GM18873 (cell line): ENCODE measurements at regions not wholly inside any gene's neighbourhood (a gene's known extent, or its start where the extent isn't known, plus 50 kb on each side); places are given as distances from the start of the nearest gene placed in this dataset.
"Not testable (repeated sequence)": the region's sequence is repeated elsewhere in the genome, so short reads cannot be mapped to it uniquely, and the experiment has no call there.

Experiments used
- ATAC-seq: cut with Tn5 transposase; IDR thresholded peaks from one replicate; pipeline ENCODE4 v1.9.1; 2021; ENCODE audit warnings: mild to moderate bottlenecking, moderate library complexity, moderate number of reproducible peaks; ENCODE audit not compliant: unreplicated experiment, low FRiP score

DNA sequence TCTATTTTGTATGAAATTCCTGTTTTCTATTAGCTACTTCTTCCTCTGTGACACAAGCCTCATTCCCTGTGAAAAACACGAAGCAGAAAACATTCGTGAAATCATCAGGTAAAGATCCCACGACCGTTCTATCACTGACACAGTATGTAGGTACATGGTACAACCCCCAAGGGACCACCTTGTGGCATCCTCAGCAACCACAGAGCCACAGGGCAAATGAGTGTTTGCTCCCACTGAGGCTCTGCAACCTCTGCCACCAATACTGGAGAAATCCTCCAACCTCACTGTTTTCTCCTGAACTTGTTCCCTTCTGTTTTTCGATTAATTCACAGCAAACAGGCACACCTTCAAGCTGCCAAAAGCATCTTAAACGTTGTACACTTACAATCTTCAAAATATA is 83.7 kb upstream of the FBXO28 start:
- ATAC-seq = not testable (repeated sequence)

GRCh38 chr1:224029286-224030025 is 84.5 kb upstream of the FBXO28 start:
- ATAC-seq = peak; percentile 63

- ATAC-seq = not testable (repeated sequence)
Measured at GRCh38 chr1:224028802-224029201, 85.1 kb upstream of the FBXO28 start.

GRCh38 chr1:224023122-224023521 is 90.8 kb upstream of the FBXO28 start:
- ATAC-seq = not testable (repeated sequence)

- not testable (repeated sequence) for ATAC-seq
Measured at GRCh38 chr1:224022249-224022970, 91.5 kb upstream of the FBXO28 start.

DNA sequence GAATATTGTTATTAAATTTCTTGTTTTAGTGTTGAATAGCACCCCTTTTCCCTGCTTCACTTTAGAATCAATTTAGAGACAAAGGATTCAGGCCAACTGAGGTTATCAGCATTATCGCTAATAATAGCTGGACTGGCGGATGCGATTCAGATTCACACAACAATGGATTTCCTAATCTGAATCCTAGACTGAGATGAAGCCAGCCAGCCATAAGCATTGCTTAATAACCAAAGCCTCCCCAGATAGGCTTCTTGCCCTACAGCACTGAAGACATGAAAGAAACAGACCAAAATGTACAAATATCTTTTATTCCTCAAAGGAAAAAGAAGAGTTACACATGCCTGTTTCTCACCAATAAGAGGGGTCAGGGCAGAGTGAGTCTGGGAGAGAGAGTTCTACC is 94.0 kb upstream of the FBXO28 start:
- ATAC-seq = not testable (repeated sequence)

- ATAC-seq = not testable (repeated sequence)
Measured at GRCh38 chr1:224015782-224016181, 98.1 kb upstream of the FBXO28 start.

DNA sequence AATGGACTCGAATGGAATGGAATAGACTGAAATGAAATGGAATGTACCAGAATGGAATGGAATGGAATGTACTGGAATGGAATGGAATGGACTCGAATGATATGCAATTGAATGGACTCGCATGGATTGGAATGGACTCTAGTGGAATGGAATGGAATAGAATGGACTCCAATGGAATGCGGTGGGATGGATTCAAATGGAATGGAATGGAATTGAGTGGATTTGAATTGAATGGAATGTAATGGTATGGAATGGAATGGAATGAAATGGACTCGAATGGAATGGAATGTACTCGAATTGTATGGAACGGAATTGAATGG is 99.6 kb upstream of the FBXO28 start:
- no peak for ATAC-seq

DNA sequence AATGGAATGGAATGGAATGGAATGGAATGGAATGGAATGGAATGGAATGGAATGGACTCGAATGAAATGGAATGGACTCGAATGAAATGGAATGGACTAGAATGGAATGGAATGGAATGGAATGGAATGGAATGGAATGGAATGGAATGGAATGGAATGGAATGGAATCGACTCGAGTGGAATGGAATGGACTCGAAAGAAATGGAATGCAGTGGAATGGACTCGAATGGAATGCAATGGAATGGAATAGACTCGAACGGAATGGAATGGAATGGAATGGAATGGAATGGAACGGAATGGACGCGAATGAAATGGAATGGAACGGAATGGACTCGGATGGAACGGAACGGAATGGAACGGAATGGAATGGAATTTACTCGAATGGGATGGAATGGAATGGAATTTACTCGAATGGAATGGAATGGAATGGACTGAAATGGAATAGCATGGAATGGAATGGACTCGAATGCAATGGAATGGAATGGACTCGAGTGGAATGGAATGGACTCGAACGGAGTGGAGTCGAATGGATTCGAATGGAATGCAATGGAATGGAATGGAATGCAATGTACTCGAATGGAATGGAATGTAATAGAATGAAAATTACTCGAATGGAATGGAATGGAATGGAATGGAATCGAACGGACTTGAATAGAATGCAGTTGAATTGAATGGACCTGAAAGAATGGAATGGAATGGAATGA is 100.1 kb upstream of the FBXO28 start:
- ATAC-seq = not testable (repeated sequence)

DNA sequence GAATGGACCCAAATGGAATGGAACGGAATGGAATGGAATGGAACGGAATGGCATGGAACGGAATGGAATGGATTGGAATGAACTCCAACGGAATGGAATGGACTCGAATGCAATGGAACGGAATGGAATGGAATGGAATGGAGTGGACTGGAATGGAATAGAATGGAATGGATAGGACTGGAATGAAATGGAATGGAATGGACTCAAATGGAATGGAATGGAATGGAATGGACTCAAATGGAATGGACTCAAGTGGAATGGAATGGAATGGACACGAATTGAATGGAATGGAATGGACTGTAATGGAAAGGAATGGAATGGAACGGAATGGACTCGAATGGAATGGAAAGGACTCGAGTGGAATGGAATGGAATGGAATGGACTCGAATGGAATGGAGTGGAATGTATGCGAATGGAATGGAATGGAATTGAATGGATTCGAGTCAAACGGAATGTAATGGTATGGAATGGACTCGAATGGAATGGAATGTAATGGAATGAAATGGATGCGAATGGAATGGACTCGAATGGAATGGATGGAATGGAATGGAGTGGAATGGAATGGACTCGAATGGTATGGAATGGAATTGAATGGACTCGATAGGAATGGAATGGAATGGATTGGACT is 101.0 kb upstream of the FBXO28 start:
- ATAC-seq = not testable (repeated sequence)

GRCh38 chr1:224012162-224012561 is 101.7 kb upstream of the FBXO28 start:
- ATAC-seq = not testable (repeated sequence)

DNA sequence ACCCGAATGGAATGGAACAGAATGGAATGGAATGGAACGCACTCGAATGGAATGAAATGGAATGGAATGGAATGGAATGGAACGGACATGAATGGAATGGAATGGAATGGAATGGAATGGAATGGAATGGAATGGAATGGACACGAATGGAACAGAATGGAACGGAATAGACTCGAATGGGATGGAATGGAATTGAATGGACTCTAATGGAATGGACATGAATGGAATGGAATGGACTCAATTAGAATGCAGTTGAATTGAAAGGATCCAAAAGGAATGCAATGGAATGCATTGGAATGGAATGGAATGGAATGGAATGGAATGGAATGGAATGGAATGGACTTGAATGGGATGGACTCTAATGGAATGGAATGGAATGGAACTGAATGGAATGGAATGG is 102.2 kb upstream of the FBXO28 start:
- ATAC-seq = not testable (repeated sequence)

GRCh38 chr1:224011153-224011552 is 102.8 kb upstream of the FBXO28 start:
- ATAC-seq = not testable (repeated sequence)

DNA sequence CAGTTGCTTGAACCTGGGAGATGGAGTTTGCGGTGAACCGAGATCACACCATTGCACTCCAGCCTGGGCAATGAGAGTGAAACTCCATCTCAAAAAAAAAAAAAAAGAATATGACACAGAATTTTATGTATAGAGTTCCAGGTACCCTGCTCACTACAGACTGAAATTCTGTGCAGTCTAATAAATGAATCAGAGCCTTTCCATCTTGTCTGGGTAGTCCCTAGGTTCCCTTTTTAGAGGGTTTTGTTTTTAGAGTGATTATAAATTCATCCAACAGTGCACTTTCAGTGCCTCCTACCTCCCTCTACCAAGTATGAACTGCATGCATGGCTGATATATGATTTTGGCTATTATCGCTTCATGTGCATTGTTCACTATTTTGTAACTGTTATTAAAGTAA is 107.9 kb upstream of the FBXO28 start:
- not testable (repeated sequence) for ATAC-seq

- not testable (repeated sequence) for ATAC-seq
Measured at GRCh38 chr1:224004552-224005315, 109.2 kb upstream of the FBXO28 start.

DNA sequence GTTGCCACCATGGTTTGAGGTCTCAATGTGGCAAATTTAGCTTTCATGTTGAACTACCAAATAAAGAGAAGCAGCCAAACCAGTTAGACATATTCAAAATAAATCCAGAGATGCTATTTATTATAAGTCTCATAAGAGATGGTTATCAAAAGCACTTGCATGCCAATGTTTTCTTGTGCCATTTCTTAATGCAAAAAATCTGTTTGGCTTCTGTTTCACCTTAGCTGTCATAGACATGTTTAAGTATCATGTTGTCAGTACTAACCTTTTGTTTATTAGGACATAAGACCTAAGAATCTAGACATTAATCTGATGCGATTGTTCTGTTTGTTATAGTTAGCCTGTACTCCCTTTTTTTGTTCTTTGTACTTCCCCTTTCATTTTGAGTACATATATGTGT is 110.0 kb upstream of the FBXO28 start:
- ATAC-seq = not testable (repeated sequence)

DNA sequence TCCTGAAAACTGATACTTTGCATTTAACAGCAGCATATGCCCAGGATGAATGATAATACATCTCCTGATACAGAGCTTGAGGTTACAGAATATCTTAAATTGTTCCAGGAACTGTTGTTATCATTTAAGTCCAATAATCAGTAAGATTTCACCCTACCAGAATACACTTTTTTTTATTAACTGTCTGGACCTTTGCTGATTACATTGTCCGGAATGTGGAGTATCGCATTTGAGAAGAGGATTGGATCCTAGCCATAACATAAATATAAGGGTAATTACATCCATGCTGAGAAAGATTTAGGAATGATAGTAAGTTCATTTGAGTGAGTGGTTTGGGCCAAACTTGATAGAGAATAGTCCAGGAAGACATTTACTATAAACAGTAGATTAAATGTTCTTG is 112.2 kb upstream of the FBXO28 start:
- ATAC-seq = not testable (repeated sequence)

- not testable (repeated sequence) for ATAC-seq
Measured at GRCh38 chr1:223999761-224000160, 114.2 kb upstream of the FBXO28 start.

DNA sequence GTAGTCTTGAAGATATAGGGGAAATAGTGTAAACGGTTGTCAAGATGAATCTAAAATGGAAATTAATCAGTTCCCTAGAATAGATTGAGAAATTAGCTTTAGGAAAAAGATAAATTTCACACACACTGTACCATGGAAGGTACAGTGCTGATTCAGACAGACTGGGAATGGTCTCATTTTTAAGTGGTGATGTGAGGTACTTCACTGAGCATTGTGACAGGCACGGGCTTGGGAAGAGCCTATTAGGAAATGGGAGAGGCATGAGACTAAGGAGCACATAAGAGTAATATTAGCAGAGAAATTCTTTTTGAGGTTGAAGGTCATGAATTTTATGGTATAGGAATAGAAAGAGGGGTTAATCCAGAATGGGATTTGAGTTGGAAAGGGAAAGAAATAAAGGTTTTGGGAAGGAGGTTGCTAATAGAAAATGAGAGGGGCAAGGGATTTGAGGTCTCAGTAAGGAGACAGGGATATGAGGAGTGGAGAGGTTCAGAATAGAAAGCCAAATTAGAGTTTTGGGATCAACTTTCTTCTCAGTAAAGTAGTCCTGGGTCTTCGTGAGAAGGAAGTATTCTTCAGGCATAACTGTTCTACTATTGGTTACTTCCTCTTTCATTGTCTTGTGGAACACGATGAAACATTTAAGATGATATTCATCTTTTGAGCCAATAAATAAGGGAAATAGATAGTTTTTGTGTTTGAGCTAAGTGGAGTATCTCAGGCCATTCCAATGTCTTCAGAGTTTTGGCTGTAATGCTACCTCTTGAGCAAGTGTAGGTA is 115.0 kb upstream of the FBXO28 start:
- not testable (repeated sequence) for ATAC-seq
